Epithelial cell of esophagus (primary cell): ENCODE measurements at regions not wholly inside any gene's neighbourhood (a gene's known extent, or its start where the extent isn't known, plus 50 kb on each side); places are given as distances from the start of the nearest gene placed in this dataset.

ENCODE experiments used
- DNase-seq: peaks from one replicate; pipeline ENCODE4 v3.0.0; 2010; ENCODE audit warnings: low read depth
- H3K4me3 ChIP-seq: 2 replicates; pipeline ENCODE4 v1.5.1; 2011; ENCODE audit warnings: mild to moderate bottlenecking, low read length, control low read depth
- CTCF ChIP-seq: IDR thresholded peaks from 2 replicates; pipeline ENCODE4 v1.5.1; 2011; ENCODE audit warnings: low read depth, mild to moderate bottlenecking, low read length, control low read depth, inconsistent platforms; ENCODE audit not compliant: insufficient read depth; ENCODE audit errors: missing control alignments

GRCh38 chr2:8303322-8303832 is 378.5 kb upstream of the ID2 start:
- DNase-seq, result no peak
- H3K4me3 ChIP-seq, result no peak overlapping the region
- no peak for TF ChIP-seq CTCF

DNA sequence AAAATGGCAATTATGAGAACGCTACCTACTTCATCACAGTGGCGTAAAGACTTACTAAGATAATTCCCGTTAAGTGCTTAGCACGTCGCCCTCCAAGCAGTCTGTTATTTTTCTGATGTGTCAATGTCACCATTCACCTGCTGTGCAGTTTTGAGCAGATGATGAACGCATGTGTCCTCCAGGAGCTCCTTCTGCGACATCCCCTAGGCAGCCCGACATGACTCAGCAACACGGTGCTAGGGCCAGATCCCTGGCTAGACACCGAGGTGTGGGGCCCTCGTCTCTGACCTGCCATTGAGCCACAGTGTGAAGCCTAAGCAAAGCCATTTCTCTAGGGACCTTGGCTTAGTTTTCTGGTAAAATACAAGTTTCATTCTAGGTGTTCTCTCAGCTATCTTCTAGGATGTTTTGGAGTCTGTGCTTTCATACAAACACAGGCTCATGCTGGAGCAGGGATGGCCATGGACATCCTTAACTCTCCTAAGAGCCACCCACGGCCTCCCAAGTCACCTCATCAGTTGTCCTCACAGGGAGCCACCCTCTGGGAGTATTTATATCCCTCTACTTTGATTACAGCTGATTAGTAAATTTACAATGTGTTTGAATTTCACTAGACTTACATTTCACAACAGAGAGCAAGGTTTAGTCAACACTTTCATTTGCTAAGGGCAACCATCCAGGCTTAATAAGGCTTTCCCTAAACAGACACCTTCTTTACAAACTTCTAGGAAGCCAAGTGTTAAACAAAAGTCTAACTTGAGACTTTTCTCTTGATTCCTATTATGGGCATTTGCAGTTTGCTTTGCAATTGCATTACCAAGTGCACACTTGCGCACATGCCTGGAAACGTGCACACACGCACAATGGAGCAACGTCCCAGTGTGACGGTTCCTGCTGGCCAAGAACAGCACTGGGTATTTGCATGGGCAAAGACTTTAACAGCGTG is 376.8 kb upstream of the ID2 start:
- TF ChIP-seq CTCF, result no peak
- H3K4me3 ChIP-seq, result no peak overlapping the region
- DNase-seq, result no peak

DNA sequence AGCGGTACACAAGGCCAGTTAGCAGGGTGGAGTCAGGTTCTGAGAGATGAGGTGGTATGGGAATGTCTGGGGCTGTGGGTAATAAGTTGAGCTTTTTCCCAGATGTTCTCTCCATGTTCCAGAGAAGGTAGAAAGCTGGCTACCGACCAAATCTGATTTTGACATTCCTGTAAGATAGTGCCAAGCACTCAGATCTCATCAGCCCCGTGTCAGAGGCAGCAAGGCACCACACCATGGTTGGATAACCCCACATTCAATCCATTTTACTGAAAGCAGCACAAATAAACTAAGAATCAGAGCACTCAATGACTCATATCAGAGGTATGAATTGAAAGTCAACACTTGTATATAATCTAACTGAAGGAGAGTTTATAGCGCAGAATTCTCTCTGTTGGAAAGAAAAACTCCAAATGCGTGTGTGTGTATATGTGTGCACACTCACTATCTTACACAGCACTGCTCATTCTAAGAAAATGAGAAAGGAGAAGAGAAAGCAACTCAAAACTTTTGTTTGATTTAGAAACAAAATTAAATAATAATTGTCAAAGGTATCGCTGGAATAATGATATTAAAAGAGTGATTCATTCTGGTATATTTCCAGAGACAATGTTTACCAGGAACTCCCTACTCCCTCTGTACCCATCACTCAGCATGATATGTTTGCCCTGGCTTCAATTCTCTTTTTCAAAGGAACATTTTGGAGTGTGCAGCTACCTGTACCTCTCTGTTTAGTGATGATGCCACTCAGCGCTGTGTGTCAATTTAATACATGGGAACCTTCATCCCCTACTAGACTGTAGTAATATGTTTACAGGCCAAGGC is 375.1 kb upstream of the ID2 start:
- no peak for TF ChIP-seq CTCF
- no peak for DNase-seq
- no peak overlapping the region for H3K4me3 ChIP-seq

DNA sequence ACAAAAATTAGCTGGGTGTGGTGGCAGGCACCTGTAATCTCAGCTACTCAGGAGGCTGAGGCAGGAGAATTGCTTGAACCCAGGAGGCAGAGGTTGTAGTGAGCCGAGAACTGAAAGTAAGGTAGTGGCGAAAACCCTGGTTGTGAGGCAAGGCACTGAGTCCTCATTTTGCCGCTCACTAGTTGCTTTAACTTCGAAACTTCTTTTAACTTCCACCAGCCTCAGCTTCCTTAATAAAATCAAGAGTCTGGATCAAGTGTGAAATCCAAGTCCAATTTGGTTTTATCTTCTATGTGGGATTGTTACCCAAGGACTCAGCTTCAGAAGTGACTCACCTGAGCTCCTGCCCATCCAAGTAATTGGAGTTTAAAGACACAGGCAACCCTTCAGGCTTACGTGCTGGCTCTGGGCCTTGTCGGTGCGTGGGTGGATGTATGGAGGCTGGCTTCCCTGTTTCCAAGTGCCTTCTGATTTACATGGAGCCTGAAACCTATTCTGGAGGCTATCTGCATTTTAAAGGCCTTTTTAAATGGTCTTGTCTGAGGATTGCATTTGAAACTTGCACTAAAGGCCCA is 374.2 kb upstream of the ID2 start:
- H3K4me3 ChIP-seq, result no peak overlapping the region
- no peak for TF ChIP-seq CTCF
- DNase-seq, result peak; percentile 1

GRCh38 chr2:8309131-8309530 is 372.7 kb upstream of the ID2 start:
- no peak for DNase-seq
- TF ChIP-seq CTCF, result no peak
- no peak overlapping the region for H3K4me3 ChIP-seq

DNA sequence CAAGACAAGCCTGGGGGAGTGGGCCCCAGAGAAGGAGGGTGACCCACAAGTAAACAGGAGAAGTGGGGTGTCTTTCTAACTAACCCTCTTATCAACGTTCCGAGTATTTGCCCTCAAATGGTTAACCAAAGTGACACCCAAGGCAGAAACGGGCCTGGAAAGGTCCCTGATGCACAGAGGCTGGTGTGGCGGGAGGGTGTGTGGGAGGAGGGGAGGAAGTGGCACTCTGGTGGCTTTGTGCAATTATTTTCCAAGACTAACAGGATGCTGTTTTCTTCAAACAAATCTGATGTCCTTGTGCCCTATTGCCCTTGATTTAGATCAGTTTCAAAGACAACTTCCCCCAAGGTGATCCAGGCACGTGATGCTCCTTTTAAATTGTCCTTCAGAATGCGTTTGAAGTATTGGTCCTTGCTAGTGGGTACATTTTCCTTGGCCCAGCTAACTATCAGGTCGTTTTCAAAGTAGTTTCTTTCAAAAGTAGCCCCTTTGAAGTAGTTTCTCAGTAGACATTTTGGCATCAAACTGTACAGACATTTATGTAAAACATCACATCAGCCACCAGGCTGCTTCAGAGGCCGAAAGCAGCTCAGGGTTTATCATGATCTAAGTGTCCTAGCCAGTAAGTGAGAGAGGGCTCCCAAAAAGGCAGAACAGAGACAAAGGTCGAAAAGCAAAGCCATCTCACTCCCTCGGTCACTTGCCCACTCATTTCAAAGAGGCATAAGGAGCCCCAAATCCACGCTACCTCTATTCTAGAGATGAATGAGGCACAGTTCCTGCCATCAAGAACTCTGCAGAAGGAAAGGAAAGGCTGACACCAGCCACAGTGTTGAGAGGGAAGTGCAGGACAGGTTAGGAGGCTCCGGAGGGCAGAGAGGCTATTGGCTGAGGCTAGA is 371.1 kb upstream of the ID2 start:
- DNase-seq, result no peak
- TF ChIP-seq CTCF, result no peak
- H3K4me3 ChIP-seq, result no peak overlapping the region
